UCSD-AML1 (cell line): ENCODE measurements at regions not wholly inside any gene's neighbourhood (a gene's known extent, or its start where the extent isn't known, plus 50 kb on each side); places are given as distances from the start of the nearest gene placed in this dataset.
"Not testable (repeated sequence)": the region's sequence is repeated elsewhere in the genome, so short reads cannot be mapped to it uniquely, and the experiment has no call there.

Experiments used
- DNase-seq: peaks from one replicate; lab custom pipeline; 2025; ENCODE audit not compliant: unreplicated experiment; lab: John Stamatoyannopoulos, UW

DNA sequence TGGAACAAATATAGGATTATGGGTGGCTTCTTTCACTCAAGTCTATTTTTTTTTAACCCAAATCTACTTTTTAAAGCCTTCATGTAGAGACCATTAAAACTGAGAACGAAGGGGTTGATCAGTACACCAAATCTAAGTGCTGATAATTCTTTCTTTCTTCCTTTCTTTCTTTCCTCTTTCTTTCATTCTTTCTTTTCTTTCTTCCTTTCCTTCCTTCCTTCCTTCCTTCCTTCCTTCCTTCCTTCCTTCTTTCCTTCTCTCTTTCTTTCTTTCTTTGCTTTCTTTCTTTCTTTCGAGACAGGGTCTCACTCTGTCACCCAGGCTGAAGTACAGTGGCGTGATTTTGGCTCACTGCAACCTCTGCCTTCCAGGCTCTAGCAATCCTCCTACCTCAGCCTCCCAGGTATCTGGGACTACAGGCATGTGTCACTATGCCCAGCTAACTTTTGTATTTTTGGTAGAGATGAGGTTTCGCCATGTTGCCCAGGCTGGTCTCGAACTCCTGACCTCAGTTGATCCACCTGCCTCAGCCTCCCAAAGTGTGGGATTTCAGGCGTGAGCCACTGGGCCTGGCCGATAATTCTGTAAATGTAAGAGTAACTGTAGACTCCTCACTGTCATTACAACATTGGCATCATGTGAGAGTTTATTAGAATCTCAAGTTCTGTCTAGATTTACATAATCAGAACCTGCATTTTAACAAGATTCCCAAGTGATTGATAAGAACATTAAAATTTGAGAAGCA lies 236.4 kb downstream of the TFEC start:
- no peak for DNase-seq

DNA sequence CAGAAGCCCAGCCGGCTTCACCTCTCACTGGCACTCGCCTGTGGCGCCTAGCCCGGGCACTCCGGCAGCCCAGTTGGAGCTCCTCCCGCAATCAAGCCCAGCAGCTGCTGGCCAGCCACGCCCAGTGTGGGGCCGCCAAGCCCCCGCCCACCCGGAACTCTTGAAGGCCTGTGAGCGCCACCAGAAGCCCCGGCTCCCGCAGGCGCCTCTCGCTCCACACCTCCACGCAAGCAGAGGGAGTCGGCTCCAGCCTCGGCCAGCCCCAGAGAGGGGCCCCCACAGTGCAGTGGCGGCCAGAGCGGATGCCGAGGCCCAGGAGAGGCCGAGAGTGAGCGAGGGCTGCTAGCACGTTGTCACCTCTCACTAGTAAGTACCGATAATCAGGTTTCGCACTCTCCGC lies 240.7 kb downstream of the TFEC start:
- no peak for DNase-seq

DNA sequence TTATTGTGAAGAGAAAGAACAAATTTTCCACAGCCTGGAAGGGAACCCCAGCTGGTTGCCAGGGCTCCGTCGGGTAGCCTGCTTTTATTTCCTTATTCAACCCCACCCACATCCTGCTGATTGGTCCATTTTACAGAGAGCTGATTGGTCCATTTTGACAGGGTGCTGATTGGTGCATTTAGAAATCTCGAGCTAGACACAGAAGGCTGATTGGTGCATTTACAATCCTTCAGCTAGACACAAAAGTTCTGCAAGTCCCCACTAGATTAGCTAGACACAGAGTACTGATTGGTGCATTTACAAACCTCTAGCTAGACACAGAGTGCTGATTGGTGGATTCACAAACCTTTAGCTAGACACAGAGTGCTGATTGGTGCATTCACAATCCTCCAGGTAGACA lies 241.1 kb downstream of the TFEC start:
- not testable (repeated sequence) for DNase-seq

DNA sequence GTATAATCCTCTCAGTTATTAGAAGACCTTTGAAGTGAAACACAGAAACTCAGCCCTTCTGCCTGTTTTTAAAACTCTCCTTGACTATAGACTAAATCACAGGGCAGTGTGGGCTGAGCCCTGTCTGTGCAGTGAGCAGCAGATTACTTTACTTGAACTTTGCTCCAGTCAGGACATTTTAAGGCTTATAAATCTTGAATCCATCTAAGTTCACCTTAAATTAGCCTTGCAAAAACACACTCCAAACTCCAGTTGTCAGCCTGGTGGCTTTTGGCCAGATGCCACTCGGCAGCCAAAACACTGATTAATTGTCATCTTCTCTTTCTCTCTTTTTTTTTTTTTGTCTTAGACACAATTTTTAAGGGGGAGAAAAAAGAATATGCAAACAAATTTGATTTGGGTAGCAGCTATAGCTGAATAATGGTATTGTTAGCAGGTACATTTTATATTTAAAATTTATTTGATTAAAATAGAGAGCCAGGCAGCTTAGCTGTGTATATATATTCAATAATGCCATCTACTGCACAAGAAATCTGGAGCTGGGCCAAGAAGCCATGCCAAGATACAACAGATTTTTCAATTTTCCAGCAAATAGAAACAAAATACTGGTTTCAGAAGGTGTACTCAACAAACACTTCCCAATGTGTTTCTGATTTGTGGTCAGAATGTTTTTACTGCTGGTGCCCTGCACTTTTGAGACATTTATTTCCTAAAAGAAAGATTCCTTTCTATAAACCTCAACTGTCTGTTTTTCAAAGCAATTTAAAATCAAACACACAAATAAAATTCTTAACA lies 247.7 kb downstream of the TFEC start:
- no peak for DNase-seq

DNA sequence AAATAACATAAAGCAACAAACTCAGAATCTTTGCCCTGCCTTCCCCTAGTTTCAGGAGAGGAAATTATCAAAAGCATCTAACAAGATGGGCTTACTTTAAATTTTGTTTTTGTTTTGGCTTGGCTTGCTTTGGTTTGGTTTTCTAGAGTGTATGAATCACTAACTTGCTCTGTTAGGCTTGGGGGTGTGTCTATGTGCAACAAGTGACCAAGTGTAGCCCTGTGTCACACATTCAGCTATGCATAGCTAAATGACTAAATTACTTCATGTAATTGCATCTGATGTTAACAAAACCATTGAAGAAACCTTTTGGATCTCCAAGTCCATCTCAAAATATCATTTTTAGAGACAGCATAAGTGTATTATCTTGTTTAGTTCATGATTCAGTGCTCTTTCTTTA lies 251.0 kb downstream of the TFEC start:
- DNase-seq = no peak

DNA sequence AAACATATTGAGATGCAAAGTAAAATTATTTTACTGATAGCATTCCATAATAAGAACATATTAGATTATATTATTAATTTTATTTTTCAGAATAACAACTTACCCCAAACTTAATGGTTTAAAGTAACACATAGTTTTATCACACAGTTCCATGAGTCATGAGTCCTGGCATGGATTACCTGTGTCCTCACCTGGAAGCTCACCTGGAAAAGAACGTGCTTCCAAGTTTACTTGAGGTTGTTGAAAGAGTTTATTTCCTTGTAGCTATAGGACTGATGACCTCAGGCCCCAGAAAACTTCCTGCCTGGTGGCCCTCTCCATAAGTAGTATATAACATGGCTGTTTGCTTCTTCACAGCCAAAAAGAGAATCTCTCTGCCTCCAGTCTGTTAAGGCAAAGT lies 254.6 kb downstream of the TFEC start:
- no peak for DNase-seq

DNA sequence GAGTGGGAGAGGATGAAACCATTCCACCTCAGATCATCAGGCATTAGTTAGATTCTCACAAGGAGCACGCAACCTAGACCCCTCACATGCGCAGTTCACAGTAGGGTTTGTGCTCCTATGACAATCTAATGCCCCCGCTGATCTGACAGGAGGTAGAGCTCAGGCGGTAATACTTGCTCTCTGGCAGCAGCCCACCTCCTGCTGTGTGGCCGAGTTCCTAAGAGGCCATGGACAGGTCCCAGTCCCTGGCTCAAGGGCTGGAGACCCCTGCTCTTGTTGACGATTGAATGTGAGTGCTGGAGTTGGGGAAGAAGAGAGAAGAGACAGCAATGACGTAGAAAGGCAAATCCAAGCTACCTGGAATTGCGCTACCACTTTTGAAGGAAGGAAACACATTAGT lies 267.2 kb downstream of the TFEC start:
- no peak for DNase-seq

DNA sequence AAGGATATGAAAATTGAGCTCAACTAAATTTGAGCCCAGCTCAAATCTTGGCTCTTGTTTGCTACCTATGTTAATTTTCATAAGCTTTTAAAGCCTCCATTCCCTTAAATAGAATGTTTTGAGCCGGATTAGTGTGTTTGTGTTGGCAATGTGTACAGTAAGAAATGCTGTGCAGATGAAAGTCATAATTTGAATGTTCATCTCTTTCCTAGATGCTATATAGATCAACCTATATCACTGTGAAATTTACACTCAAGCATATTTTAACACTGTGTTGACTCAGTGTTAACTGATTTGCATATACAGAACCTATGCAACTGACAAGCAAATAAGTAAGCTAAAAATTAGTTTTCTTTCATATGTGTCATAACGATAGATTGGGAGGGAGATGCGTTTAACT lies 272.5 kb downstream of the TFEC start:
- DNase-seq = no peak

DNA sequence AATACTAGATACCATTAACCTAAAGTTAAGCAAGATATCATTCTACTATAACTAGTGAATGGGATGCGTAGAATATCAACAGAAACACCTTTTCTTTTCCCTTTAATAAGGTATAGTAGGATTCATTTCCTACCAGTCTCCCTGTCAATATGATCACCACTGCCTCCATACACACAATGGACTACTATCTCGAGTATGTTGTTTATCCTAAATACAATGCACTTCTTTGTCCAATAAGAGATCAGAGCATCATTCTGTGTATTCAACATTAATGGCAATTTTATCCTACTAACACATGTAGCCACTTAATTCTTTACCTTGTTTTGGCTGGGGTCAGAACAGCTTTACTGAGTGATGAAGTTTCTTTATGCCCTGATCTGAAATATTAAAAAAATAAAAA lies 276.3 kb downstream of the TFEC start:
- DNase-seq = no peak

DNA sequence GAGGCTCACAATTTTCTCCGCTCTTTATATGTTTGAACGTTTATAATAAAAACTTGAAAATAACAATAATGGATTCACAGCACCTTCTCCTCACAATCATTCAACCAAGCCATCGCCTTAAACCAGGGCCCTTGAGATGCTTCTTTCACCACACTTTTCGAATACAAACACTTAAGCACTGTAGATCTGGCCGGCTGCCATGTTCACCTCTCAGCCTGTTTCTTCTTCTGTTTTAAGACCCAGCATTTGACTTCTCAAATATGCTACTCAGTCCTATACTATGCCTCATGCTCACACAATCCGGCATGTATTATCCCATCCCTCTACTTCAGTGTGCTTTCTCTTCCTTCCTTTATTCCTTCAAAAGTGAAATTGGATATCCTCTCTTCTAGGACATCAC lies 280.6 kb downstream of the TFEC start:
- no peak for DNase-seq

DNA sequence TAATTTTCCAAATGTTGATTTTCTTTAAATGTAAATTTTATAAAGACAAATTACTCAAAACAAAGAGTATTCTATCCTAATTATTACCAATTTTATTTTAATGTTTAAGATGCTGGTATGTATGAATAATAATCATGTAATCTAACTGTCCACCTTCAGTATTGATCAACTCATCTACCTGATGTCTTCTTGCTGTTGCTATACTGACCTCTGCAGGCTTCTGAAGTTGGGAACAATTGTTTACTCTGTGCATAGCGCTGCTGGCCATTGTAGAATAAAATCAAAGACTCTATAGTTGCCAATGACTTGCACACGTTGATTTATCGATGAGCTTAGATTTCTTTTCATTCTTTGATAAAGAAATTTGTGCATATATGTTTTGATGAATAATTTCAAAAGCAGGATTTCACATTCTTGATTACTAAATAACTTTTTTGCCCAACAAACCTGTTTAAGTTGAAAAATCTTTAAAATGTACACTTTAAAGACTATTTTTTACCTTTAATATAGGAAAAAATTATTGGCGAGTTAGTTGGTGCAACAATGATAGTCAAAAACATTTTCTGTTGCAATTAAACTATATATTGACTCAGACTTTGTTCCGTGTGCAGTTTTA lies 282.3 kb downstream of the TFEC start:
- no peak for DNase-seq

DNA sequence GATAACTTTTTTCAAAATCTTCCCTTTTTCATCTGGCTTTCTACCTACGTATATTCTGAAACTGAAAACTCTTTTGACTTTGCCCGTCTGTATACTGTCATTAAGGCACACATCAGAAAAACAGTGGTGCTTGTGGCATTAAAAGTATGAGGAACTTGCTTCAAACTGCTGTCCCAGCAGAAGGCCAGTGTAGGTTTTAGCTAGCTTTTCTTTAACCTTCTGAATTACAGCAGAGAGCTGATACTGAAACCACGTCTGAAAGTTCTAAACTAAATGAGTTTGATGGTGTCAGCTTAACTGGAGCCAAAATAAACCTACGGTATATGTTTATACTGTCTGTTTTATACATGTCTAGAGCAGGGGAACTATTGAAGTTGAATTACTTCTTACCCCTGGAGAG lies 283.4 kb downstream of the TFEC start:
- no peak for DNase-seq

DNA sequence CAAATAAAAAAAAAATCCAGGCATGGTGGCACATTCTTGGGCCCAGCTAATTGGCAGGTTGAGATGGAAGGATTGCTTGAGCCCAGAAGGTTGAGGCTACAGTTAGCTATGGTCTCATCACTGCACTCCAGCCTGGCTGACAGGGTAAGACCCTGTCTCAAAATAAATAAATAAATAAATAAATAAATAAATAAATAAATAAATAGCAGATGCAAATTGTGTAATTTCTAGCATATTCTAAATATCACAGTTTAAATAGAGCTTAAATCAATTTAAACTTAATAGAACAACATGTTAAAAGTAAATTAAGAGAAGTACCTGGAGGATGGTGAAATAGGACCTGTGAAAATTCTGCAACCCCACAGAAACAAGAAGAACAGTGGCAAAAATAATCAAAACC lies 290.5 kb downstream of the TFEC start:
- DNase-seq = no peak

DNA sequence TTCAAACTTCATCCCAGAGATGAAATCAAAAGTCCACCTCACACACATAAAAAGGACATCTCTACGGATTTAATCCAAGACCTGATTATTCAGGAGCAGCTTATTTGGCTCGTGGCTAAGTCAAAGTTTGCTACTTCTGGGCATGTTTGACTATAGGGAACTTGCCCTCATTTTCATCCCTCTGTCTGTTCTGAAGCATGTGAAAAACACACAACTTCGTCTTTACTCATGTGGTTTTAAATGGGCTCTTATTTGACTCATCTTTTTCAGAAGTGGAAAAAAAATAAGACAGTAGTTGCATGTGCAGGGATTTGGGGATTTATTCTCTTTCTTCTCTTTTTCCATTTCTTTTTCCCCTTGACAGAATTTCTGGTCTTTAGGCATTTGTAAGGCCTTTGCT lies 295.9 kb downstream of the TFEC start:
- no peak for DNase-seq

DNA sequence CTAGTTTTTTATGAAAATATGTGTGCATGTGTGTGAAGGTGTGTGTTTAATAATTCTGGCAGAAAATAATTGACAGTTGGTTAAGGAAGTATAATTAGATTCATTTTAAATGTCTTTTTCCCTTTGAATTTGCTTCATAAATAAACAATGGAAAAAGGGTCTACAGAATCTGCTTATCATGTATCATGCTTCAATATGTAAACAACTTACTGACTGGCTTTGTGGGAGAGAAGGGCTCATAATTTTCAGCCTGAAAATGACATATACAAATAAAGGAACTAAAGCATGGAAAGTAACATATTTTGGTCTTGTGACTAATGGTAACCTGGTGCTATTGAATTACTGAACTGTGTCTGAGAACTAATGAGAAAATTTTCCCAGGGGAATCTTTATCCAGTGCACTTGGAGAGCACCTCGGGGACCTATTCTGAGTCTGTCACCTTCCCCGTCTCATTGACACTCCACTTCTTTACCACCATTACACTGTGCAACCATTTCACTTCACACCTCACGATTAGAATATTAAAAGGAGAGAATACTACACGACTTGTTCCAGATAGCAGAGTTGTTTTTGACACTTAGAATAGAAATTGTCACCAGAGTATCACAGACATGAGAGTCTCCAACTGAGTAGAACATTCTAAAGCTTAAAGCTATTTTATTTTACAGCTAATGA lies 298.6 kb downstream of the TFEC start:
- no peak for DNase-seq

DNA sequence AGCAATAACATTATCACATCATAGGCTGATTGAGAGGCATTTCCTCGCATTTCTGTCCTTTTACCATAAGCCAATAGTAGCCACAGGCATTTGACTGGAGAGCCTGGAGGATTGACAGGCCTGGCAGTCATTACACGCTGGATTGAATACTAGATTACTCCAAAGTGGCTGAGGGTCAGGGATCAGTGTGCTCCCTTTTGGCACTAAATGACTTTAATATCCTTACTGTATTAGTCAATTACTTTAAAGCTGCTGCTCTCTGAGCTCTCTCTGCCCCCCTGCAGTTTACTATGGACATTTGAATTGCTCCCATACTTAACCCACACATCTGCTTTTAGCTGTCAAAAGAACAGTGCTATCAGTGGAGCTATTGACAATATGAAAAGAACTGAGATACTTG lies 302.0 kb downstream of the TFEC start:
- DNase-seq = no peak

DNA sequence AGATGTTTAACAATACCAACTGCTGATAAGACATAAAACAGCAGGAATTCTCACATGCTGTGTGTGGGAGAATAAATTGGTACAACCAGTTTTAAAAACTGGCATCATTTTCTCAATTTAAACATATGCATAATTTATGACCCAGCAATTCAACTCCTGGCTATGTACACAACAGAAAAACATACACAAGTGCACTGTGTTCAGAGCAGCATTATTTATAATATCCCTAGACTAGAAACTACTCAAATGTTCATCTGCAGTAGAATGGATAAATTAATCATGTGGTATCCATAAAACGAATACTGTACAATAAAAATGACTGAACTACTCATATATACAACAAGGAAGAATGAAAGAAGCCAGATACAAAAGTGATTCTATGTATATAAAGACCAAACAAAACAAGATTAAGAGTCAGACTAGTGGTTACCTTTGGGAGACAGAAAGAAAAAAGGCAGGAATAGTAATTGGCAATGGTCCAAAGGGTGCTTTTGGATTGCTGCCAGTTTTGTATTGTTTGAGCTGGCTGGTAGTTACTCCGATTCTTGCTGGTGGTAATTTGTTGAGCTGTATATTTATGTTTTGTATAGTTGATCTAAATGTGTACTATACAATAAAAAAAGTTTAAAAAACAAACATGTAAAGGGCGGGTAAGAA lies 306.0 kb downstream of the TFEC start:
- no peak for DNase-seq

DNA sequence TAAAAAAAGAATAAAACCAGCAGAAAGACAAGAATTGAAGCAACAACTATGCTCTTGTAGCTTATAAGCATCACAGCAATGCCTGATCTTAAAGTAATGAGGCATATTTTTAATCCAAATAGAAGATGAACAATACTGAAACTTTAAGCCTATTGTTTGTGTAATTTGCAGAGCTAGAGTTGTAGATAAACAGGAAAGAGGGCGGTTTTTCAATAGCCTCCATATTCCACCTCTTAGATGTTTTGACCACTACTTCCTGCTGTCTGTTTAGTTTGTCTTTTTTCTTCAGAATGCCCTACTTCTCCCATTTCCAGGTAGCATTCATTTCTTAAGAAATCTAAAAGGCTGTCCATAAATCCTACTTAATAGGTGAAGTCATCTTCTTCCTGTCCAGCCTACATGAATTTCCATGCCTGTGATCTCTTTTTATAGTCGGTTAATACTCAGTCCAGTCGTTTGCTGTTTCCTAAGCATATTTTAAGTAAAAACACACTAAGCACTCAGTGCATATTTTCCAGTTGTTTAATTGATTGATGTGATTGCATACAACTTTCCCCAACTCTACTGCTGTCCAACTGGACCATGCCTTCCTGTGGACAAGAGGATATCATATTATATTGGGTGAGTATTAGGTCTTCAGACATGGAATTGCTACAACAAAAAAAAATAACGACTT lies 308.1 kb downstream of the TFEC start:
- DNase-seq = no peak

DNA sequence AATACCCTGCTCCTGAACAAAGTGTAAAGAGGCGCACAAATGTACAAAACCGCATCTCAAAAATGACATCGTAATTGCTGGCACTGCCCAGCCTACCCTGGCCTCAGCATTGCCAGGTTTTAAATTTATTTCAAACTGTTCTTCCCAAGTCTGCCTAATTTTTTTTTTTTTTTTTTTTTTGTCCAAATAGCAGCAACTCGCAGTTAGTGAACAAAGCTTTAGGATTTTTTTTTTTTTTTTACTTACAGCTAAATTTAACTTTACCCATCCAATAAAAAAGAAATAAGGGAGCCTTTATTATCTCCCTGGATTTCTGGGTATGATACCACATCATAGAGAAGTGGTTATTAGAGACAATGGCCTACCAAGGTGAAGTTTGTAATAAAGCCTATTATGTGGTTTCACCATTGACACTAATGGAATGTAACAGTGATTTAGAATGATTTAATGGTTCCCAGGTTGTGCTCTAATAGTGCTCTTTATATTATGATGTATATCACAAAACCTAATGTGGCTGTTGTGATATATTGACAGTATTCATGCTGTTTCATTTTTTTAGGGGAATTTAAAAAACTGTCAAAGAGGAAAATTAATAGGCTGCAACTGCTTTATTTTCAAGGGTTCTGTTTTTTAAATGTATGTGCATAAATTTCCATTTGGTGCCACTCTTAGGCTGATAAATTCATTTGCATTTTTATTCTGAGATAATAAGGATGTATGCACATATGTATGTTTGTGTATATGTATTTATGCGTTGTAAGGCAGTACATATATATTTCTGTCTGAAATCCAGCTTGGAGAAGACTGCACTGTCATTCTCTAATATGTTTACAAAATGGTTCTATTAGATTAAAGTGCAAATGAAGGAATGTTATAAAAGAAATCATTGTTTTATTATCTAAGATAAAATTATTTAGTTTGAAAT lies 309.0 kb downstream of the TFEC start:
- no peak for DNase-seq

DNA sequence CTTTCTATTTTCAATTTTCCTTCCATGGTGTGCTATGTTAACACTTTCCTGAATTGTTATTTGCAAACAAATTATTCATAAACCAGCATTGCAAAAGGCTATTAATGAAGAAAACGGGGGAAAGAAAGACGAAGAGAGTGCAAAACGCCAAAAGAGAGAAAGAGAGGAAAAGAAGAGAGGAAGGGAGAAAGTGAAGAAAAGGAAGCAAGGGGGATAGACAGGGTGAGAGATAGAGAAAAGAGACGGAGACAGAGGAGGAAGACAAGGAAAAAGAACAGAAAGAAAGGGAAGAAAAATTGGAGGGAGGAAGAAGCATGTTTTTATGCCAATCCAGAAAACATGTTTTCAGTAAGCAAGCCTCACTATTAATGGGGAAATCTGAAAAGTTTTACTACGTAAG lies 310.6 kb downstream of the TFEC start:
- DNase-seq = no peak
